IPS-18c (cell line): ENCODE measurements at regions not wholly inside any gene's neighbourhood (a gene's known extent, or its start where the extent isn't known, plus 50 kb on each side); places are given as distances from the start of the nearest gene placed in this dataset.
"Not testable (repeated sequence)": the region's sequence is repeated elsewhere in the genome, so short reads cannot be mapped to it uniquely, and the experiment has no call there.

Experiments
- H3K4me3 ChIP-seq: 2 replicates; pipeline ENCODE4 v1.7.0; 2013; ENCODE audit warnings: low read depth, mild to moderate bottlenecking, low read length, moderate library complexity; ENCODE audit not compliant: insufficient read depth
- H3K9me3 ChIP-seq: one replicate; pipeline ENCODE4 v1.6.1; 2013; ENCODE audit warnings: mild to moderate bottlenecking, low read length, moderate library complexity; ENCODE audit not compliant: control insufficient read depth, insufficient read depth

DNA sequence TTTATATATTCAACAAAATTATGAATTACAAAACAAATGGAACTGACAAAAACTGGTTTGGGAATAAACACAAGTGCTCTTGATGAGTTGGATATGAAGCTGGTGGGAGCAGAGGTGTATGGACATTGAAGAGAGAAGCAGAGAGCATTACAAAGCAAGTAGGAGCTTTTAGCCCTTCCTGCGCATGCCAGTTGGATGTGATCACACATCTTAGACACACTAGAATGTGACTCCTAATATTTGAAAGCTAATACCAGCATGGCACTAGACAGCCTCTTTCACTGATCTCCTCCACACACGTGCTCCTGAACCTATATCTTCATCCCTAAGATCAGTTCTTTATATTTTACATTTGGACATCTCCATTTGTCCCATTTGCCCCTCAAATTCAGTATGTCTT lies 298.1 kb downstream of the MTX2 start:
- no peak overlapping the region for H3K4me3 ChIP-seq
- no peaks in the 10 kb centered on the region for H3K9me3 ChIP-seq

DNA sequence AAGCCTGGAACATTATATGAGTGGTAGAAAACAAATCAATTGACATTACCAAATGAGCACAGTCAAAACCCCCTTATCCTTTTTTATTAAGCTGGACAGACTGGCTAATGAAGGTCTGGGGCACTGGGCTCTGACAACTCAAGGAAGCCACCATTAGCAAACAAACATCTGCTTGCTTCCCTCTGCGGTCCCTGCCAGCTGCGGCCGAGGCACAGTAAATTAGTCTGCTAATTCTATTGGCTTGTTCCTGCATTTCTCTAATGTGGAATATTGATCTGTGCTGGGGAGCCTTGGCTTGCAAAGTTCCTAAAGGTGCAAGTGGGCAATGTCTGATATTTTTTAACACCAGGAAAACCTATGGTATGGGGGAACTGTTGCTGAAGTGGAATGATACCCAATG lies 300.3 kb downstream of the MTX2 start:
- H3K9me3 ChIP-seq, result no peaks in the 10 kb centered on the region
- H3K4me3 ChIP-seq, result no peak overlapping the region

DNA sequence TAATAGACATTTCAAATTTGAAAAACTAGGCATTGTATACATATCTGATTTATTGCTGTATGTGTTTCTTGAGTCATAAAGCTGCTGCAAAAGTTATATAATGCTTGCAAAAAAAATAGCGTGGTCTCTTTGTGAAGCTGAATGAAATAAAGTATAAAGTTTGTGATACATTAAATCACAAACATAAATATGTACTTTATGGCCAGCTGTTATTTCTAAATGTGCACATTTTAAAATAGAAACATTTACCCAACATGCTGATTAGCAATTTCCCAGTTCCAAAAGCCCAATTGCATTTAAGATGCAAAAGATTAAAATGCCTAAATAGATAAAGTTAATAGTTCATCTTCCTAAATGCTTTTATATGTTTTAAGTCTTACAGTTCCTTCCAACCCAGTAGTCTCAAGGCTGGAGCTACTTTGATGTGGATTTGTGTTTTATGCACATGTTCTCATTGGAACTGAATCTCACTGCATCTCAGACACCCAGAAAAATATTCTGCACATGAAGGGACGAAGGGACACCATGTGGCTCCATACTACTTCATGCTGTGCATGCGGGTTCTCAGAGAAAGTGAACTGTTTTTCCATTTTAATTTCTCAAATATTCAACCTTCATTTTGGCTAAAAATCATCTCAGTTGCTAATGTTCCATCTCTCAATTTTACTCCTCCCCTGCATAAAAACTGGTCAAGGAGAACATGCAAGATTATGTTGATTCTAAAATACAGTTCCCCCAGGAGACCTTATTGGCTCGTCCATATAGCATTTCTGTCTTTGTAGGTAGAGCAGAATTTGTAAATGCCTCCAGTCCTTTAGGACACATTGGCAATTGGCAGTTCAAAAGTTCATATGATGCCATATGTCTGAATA lies 304.6 kb downstream of the MTX2 start:
- Histone ChIP-seq H3K9me3 (no peaks in the 10 kb centered on the region), H3K4me3 (no peak overlapping the region)

DNA sequence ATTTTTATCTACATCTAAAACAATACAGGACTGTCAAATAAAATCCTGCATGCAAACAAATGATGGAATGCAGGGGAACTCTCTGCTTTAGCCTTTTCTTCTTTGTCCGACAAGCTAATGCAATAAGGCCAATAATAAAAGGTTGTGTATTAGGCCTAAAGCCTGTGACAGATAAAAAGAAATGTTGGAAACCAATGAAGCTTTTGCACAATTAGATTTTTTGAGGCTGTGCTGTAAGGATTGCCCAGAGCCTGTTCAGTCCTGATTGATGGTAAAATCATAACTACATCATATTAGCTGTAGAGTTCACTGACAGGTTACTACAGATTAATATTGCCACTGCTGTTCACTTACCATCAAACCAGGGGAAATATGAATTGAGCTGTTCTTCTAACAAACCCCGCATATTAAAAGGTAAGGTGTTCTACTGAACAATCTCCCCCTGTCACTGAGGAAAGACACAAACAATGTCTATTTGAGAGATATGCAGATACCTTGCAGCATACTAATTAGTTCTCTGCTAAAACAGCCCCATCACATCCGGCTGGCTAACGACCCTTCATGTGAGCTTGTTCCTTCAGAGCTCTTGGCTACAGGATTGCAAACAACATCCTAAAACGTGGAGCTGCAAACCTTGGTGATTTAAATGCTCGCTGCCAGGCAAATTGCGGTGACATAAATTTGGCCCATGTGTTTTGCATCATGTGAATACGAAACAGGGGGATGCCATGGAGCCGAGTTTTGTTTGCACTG lies 305.4 kb downstream of the MTX2 start:
- no peak overlapping the region for H3K4me3 ChIP-seq
- no peaks in the 10 kb centered on the region for H3K9me3 ChIP-seq

DNA sequence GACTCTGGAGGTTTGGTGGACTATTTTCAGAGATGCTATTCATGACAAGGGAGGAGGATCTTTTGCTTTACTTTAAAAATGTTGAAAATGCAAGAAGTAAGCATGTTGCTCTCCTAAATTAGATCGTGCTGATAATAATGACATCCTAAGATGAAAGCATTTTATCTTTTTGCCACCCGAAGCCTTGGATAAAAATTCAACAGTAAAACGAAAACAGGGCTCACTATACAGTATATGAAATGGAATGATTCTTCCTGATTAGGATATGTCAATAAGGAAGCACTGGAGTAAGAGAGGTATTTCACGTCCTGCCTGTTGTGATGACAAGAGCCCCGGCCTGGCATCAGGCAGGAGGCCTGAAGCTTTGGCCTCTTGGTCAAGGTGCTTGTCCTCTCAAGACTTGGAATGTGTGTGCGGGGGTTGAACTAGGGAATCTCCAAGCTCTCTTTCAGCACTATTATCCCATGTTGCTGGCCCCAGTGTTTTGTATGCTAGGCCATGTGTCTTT lies 306.0 kb downstream of the MTX2 start:
- Histone ChIP-seq H3K4me3 (no peak overlapping the region), H3K9me3 (no peaks in the 10 kb centered on the region)

DNA sequence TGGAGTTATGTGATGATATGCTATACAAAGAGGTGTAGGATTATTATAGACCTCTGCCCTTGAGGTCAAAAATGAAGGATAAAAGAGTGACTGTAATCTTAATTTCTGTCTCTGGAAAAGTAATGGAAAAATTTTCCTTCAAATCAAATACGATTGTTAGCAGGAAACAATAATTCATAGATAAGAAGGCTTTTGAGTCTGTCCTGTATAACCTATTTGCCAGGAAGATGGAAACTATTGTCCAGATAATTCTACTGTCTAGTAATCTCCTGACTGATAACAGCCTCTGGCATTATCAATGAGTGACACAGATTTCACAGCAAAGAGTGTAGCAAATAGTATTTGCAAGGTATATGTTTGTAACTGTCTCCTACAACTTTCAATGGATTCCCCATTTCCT lies 307.8 kb downstream of the MTX2 start:
- Histone ChIP-seq H3K9me3 (no peaks in the 10 kb centered on the region), H3K4me3 (no peak overlapping the region)

DNA sequence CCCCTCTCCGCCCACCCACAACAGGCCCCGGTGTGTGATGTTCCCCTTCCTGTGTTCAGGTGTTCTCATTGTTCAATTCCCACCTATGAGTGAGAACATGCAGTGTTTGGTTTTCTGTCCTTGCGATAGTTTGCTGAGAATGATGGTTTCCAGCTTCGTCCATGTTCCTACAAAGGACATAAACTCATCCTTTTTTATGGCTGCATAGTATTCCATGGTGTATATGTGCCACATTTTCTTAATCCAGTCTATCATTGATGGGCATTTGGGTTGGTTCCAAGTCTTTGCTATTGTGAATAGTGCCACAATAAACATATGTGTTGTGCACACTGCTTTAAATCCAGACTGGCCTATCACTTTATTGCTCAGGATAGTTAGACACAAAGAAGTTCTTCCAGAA lies 309.1 kb downstream of the MTX2 start:
- H3K9me3 ChIP-seq, H3K4me3 ChIP-seq: not testable (repeated sequence)

DNA sequence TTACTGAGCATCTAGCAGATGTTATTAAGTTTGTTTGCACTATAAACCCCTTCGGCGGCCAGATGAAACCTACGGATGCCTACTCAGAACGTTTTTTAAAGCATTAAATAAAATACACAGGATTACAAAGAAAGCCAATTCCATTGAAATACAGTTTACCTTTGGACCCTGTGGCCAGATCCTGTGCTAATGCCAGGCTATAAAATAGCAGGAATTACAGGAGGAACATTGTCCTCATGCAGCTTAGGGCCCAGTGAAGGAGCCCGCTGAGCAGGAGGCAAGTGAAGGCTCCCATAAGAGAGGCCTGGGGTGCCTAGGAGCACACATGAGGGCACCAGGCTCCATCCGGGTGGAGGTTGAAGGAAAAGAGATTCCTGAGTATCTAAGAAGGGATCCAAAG lies 310.4 kb downstream of the MTX2 start:
- H3K4me3 ChIP-seq, result no peak overlapping the region
- H3K9me3 ChIP-seq, result no peaks in the 10 kb centered on the region

DNA sequence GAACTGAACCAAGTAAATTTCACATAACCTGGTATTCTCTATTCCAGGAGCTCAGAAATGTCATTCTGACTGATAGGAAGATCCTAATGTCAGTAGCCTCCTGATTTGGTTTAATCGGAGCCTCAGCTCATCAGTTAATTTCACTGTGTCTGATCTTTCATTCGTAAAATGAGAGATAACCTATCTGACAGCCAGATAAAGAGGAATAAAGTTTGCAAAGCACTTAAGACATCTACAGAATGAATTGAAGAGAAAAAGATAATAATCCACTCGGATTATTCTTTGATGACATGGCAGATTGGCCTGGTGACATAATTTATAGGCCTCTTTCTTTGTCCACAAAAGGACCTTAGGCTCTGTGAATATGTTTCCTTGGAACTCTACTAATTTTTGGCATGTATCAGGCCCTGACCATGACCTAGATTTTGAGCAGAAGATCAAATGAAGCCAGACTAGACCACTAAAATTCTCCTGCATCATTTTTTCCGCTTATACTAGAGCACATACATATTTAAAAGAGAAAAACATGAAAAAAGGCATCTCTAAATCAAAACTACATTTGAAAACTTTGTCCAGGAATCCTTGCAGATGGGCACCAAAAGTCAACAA lies 312.4 kb downstream of the MTX2 start:
- H3K9me3 ChIP-seq, result no peaks in the 10 kb centered on the region
- H3K4me3 ChIP-seq, result no peak overlapping the region

DNA sequence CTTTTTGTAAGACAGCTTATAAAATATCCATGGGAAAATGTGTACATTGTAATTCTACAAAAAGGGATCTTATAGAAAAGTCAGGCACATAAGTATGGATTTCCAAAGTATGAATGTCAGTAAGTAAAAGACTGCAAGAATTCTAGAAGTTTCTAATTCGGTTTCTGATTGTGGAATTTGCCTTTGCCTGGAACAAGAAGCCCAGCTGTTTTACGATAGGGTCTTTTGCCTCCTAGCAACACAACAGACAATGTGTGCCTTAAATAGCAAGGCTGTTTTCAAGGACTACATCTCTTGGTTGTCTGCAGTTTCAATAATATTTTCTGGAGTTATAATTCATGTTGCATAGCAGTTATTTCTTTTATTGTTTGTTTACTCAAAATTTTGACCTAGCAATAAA lies 312.9 kb downstream of the MTX2 start:
- no peak overlapping the region for H3K4me3 ChIP-seq
- no peaks in the 10 kb centered on the region for H3K9me3 ChIP-seq

DNA sequence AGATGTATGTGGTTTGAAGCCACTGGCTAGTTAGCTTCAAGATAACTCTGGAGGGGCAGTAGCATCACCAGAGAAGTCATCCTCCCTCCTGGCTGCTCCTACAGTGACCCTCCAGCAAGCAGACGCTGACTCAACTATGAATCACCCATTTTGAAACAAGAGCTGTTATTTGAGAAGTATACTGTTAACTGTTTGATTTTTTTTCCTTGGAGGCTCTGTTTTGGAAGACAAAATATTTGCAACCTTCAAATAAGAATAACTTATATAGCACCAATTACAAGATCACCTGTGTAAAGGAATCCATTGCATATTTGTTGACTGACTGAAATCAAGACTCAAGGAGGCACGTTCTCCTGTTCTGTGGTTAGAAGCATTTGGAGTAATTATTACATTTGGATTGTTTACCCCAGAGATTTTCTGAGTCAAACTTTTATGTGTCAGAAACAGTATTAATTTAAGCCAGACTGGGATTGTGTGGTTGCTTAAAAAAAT lies 313.8 kb downstream of the MTX2 start:
- Histone ChIP-seq H3K4me3 (no peak overlapping the region), H3K9me3 (no peaks in the 10 kb centered on the region)

DNA sequence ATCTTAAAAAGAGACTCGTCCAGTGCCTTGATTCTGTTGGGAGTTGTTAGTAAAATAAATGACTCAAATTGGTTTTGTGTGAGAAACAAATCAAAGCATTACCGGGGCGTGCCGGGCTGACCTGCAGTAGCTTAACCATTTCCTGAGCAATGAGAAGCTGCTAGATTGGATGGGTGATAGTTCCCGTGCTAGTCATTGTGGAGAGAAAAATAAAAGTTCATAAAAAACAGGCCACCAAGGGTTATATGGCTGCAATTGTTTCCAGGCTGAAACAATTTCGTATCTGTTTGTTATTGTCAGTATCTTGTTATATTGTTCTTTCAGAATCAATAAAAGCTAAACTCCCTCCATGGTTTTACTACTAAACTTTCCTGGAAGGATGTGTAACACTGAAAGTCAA lies 314.4 kb downstream of the MTX2 start:
- H3K9me3 ChIP-seq, result no peaks in the 10 kb centered on the region
- H3K4me3 ChIP-seq, result no peak overlapping the region

DNA sequence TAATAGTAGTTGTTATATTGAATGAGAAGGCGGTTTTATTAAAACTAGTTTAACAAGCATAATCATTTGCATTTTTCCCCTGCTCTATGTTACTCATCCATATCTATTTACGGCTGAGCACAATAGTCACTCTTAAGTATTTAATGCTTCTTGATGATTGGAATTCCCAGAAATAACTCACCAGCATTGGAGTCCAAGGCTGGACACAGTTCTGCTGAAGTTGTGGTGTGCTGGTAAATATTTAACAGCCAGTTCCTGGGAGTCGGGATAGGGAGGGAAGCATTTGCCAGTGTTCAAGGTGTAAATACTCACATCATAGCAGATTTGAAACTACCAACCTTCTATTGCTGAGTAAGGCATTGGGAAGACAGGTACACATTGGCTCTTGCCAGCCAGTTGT lies 315.1 kb downstream of the MTX2 start:
- Histone ChIP-seq H3K4me3 (no peak overlapping the region), H3K9me3 (no peaks in the 10 kb centered on the region)

DNA sequence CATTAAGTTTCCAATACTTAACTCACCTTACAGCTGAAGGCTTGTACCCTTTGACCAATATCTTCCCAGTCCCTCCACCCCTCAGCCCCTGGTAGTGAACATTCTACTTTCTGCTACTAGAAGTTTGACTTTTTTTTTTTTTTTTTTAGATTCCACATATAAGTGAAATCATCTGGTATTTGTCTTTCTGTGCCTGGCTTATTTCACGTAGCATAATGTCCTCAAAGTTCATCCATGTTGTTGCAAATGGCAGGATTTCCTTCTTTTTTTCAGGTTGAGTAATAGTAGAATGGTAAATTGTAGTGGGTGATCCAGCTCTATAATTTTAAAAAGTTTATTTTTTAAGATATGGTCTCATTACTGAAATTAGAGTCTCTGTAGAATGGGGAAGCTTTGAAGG lies 316.0 kb downstream of the MTX2 start:
- no peak overlapping the region for H3K4me3 ChIP-seq
- no peaks in the 10 kb centered on the region for H3K9me3 ChIP-seq

DNA sequence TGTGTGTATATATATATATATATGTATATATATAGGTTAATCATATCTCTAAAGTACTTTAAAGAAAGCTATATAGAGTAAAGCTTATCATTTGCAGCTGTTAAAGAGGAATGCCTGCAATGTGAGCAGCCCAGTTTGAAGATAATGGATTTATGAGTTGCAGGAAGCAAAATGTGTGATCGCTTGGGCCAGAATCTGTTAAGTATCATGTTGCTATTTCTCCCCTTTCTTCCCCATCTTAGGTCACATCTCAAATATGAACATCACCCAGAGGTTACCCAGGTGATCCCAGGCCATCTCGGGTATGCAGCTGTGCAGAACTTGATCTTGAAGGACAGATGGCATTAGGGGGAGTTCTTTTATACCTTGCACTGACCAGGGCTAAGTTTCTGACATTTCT lies 316.5 kb downstream of the MTX2 start:
- H3K4me3 ChIP-seq, result no peak overlapping the region
- no peaks in the 10 kb centered on the region for H3K9me3 ChIP-seq

DNA sequence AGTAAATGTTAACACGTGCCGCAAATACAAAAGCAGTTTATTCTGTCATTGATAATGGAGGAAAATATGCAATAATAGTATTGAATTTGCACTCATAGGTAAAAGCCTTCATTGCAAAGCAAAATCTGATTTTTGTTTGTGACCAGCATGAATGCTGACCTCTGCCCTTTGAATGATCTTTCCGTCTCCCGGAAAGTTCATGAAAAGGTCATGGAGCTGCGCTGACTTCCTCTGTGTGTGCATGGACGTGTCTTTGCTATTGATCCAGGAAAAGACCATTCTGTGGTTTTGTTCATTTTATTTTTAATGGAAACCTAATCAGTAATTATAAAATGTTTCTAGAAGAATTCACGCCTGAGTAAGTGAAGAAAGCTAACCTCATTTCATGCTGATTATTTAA lies 320.0 kb downstream of the MTX2 start:
- H3K4me3 ChIP-seq, result no peak overlapping the region
- H3K9me3 ChIP-seq, result no peaks in the 10 kb centered on the region

DNA sequence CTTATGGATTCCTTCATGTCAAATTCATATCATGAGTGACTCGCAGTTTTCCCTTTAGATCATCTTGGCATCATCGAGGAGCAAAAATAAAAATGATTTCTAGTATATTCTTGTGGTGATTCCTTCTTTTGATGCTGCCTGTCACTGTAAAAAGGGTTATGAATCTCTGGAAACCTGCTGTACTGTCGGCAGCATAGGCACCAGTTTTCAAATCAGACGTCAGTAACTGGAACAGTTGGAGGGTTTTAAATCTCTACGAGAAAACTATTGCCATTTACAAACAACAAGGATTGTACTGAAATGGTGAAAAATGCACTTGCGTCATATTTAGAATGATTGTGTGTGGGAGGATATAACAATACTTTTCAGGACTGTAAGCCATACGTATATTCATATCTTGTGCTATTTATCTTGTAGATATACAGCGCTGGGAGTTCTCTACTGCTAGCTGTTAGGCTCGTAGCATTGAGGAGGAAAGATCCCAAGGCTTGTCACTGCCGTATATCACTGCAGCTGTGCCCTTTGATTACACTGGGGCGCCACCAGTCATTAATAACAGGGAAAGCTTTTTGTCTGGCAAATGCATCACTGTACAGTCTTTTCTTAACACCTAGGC lies 320.7 kb downstream of the MTX2 start:
- Histone ChIP-seq H3K4me3 (no peak overlapping the region), H3K9me3 (no peaks in the 10 kb centered on the region)
